K562 (cell line): ENCODE measurements at regions not wholly inside any gene's neighbourhood (a gene's known extent, or its start where the extent isn't known, plus 50 kb on each side); places are given as distances from the start of the nearest gene placed in this dataset.

Experiments used
- ATAC-seq: fragments of 200-7000 bp; cut with Tn5 transposase; 3 replicates; pipeline ENCODE4 v1.9.1; 2020; ENCODE audit warnings: moderate library complexity
- BruUV-seq: library from RNA; stranded (reverse); fragments of 400-500 nt; replicated peaks from 2 replicates; lab custom pipeline; 2021; lab: Mats Ljungman, UMichigan
- CTCF ChIA-PET: fragments of 300-600 bp; formaldehyde crosslinking; extraction: SDS; loops from one replicate; lab custom pipeline; 2021; ENCODE audit warnings: low intra/inter-chr PET ratio; lab: Yijun Ruan, JAX
- POLR2A ChIA-PET: fragments of 300-600, 350-650 bp; sonication (Branson Sonifier 250); formaldehyde crosslinking; extraction: SDS; loops from one replicate; lab custom pipeline; 2021; ENCODE audit warnings: antibody characterized with exemption, inconsistent platforms; lab: Yijun Ruan, JAX
- DNase-seq, 4 experiments: peaks; one replicate each; pipeline versions ENCODE4 v3.0.0 to v3.0.0-alpha.2; 2011 to 2018; ENCODE audit warnings: low spot score in 3 of 4, mixed read lengths in 3 of 4; ENCODE audit errors: extremely low read depth in 1 of 4
- FAIRE-seq: peaks from 2 replicates; lab custom pipeline; 2011; peaks lifted over from hg19 to GRCh38; lab: Jason Lieb, UNC
- H2AFZ ChIP-seq: 2 replicates; pipeline ENCODE4 v1.6.0; 2011; ENCODE audit warnings: low read depth, low read length, control low read depth, inconsistent platforms
- H3K27ac ChIP-seq: fragments of 200-600 bp; 3 replicates; pipeline ENCODE4 v1.8.0; 2011; ENCODE audit warnings: low read depth, mild to moderate bottlenecking, control low read depth, inconsistent platforms, low read length, moderate library complexity, mixed read lengths; ENCODE audit errors: extremely low read depth
- H3K27me3 ChIP-seq, 2 experiments: fragments of 300-600 bp in 1 of 2; 2 replicates in 1 of 2; 3 replicates in 1 of 2; pipeline versions ENCODE4 v1.6.0 to v1.8.0; 2011; ENCODE audit warnings: inconsistent platforms in 2 of 2, low read length in 2 of 2, mild to moderate bottlenecking in 1 of 2, mixed read lengths in 1 of 2, moderate library complexity in 1 of 2; ENCODE audit not compliant: control insufficient read depth in 2 of 2, insufficient read depth in 2 of 2
- H3K36me3 ChIP-seq: fragments of 300-600 bp; 3 replicates; pipeline ENCODE4 v1.8.0; 2011; ENCODE audit warnings: mild to moderate bottlenecking, low read length, inconsistent platforms; ENCODE audit not compliant: control insufficient read depth, insufficient read depth
- H3K4me1 ChIP-seq, 2 experiments: fragments of 200-600 bp in 1 of 2; replicated peaks in 1 of 2; 2 replicates in 1 of 2; 3 replicates in 1 of 2; pipeline versions ENCODE4 v1.5.1 to v1.8.0; 2011; ENCODE audit warnings: inconsistent platforms in 2 of 2, low read length in 2 of 2, mild to moderate bottlenecking in 1 of 2, mixed read lengths in 1 of 2, moderate library complexity in 1 of 2; ENCODE audit not compliant: control insufficient read depth in 2 of 2, insufficient read depth in 2 of 2
- H3K4me2 ChIP-seq: 2 replicates; pipeline ENCODE4 v1.6.1; 2011; ENCODE audit warnings: low read length, control low read depth, inconsistent platforms, mixed read lengths; ENCODE audit not compliant: insufficient read depth
- H3K4me3 ChIP-seq: fragments of 200-600 bp; sonication (generic), shearing (Covaris generic); 2 replicates; pipeline ENCODE4 v1.5.1; 2016; ENCODE audit warnings: control low read depth, inconsistent platforms
- H3K79me2 ChIP-seq: fragments of 200-600 bp; 3 replicates; pipeline ENCODE4 v1.8.0; 2011; ENCODE audit warnings: low read length, inconsistent platforms; ENCODE audit not compliant: control insufficient read depth, insufficient read depth
- H3K9ac ChIP-seq, 2 experiments: 2 replicates each; pipeline versions ENCODE4 v1.6.0 to v1.6.1; 2011; ENCODE audit warnings: low read depth in 2 of 2, low read length in 2 of 2, control low read depth in 1 of 2, inconsistent platforms in 1 of 2, mild to moderate bottlenecking in 1 of 2, mixed read lengths in 1 of 2; ENCODE audit not compliant: insufficient read depth in 1 of 2
- H3K9me1 ChIP-seq: one replicate; pipeline ENCODE4 v1.6.0; 2011; ENCODE audit warnings: inconsistent platforms, mild to moderate bottlenecking, low read length, moderate library complexity; ENCODE audit not compliant: control insufficient read depth, insufficient read depth
- H3K9me3 ChIP-seq: replicated peaks from 2 replicates; pipeline ENCODE4 v1.5.1; 2011; ENCODE audit warnings: low read depth, low read length, inconsistent platforms; ENCODE audit not compliant: control insufficient read depth, insufficient read depth
- H4K20me1 ChIP-seq: replicated peaks from 2 replicates; pipeline ENCODE4 v1.6.1; 2011; ENCODE audit warnings: low read length, inconsistent platforms, mixed read lengths; ENCODE audit not compliant: control insufficient read depth, insufficient read depth
- CBX2 ChIP-seq: fragments of 200-600 bp; sonication (generic); IDR thresholded peaks from one replicate; pipeline ENCODE4 v1.6.1; 2012; ENCODE audit warnings: mild to moderate bottlenecking, low read length, inconsistent platforms; ENCODE audit not compliant: insufficient read depth, poor library complexity, severe bottlenecking
- E2F3 ChIP-seq: fragments of 250-450 bp; sonication (Bioruptor Pico); IDR thresholded peaks from 2 replicates; pipeline ENCODE4 v1.4.0; 2020; ENCODE audit warnings: mild to moderate bottlenecking
- FOS ChIP-seq: IDR thresholded peaks from 3 replicates; pipeline ENCODE4 v1.6.1; 2011; ENCODE audit not compliant: insufficient read length; ENCODE audit errors: extremely low read depth
- GABPA ChIP-seq: fragments of 200-800 bp; sonication (Bioruptor generic); conservative IDR thresholded peaks from 2 replicates; pipeline ENCODE4 v1.6.1; 2016; ENCODE audit warnings: low read depth, missing genetic modification characterization, missing compliant biosample characterization
- NFXL1 ChIP-seq: fragments of 450-650 bp; formaldehyde crosslinking; IDR thresholded peaks from 2 replicates; pipeline ENCODE4 v1.4.0; 2021; ENCODE audit warnings: mild to moderate bottlenecking
- NR3C1 ChIP-seq: sonication (generic); formaldehyde crosslinking; IDR thresholded peaks from 2 replicates; pipeline ENCODE4 v1.8.1; 2022; ENCODE audit warnings: missing genetic modification reagents
- RB1 ChIP-seq: fragments of 450-650 bp; IDR thresholded peaks from 2 replicates; pipeline ENCODE4 v1.6.1; 2017; ENCODE audit warnings: low read depth, mild to moderate bottlenecking
- WHSC1 ChIP-seq: IDR thresholded peaks from one replicate; pipeline ENCODE4 v1.6.1; 2012; ENCODE audit warnings: low read length, control low read depth, inconsistent platforms
- ZBTB12 ChIP-seq: fragments of 250-450 bp; sonication (Bioruptor Pico); IDR thresholded peaks from 2 replicates; pipeline ENCODE4 v1.4.0; 2020
- WGBS: fragments of 100-300 bp; shearing (Covaris generic); methylation state at CpG from one replicate; pipeline ENCODE4 v1.1.6; 2016; ENCODE audit warnings: low coverage, mixed read lengths; ENCODE audit not compliant: insufficient coverage; ENCODE audit errors: missing lambda C conversion rate; 5-methylcytosine and 5-hydroxymethylcytosine counted together
- in situ Hi-C: fragments of 300-500 bp; cut with MboI; formaldehyde crosslinking; loops from 4 replicates; pipeline ENCODE4 v1.15.0; 2018; ENCODE audit warnings: inconsistent platforms, mixed read lengths
- intact Hi-C: fragments of 100-400 bp; cut with micrococcal nuclease; formaldehyde crosslinking; loops from 2 replicates; pipeline ENCODE4 v1.14.2; 2022
- TF ChIP-seq, protein P1 (sequence below): fragments of 450-650 bp; IDR thresholded peaks from 2 replicates; pipeline ENCODE4 v1.6.1; 2017; ENCODE audit warnings: antibody characterized with exemption, mild to moderate bottlenecking

DNA sequence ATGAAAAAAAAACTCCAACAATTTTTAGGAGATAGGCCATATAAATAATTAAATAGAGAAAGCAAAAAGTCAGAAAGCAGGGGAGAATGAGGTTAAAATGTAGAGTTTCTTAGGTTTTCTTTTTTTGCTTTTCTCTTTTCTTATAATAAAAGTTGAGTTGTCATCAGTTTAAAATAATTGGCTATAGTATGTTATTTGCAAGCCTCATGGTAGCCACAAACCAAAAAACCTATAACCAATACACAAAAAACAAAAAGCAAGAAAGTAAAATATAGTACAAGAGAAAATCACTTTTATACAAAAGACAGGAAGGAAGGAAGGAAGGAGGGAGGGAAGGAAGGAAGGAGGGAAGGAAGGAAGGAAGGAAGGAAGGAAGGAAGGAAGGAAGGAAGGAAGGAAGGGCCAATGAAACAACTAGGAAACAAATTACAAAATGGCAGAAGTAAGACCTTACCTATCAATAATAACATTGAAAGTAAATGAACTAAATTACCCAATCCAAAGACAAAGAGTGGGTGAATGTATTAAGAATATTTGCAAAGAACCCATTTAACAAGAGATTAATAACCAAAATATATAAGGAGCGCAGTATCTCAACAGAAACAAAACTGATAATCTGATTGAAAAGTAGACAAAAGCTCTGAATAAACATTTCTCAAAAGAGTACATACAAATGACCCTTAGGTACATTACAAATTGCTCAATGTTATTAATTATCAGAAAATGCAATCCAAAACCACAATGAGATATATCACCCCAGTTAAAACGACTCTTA lies 541.3 kb upstream of the LRRTM4 start:
- H3K27me3 ChIP-seq = no peaks in the 10 kb centered on the region
- CTCF ChIA-PET = no interaction called here
- H3K4me3 ChIP-seq = no peak overlapping the region
- H2AFZ ChIP-seq = no peak overlapping the region
- WGBS = 0% methylated on average over 2 of the region's 2 CpGs
- DNase-seq (no peak), ATAC-seq (no peak), FAIRE-seq (no peak)
- no peaks in the 10 kb centered on the region for H3K79me2 ChIP-seq
- no peaks in the 10 kb centered on the region for H3K36me3 ChIP-seq
- H3K9me1 ChIP-seq = no peaks in the 10 kb centered on the region
- no peak overlapping the region for H3K9ac ChIP-seq
- no TSS peak for BruUV-seq
- H3K27ac ChIP-seq = no peak overlapping the region
- H3K4me1 ChIP-seq = no peaks in the 10 kb centered on the region
- H3K9me3 ChIP-seq = no peaks in the 10 kb centered on the region
- H3K4me2 ChIP-seq = no peak overlapping the region
- TF ChIP-seq FOS = no peak
- no peak for TF ChIP-seq CBX2
- TF ChIP-seq, protein P1, sequence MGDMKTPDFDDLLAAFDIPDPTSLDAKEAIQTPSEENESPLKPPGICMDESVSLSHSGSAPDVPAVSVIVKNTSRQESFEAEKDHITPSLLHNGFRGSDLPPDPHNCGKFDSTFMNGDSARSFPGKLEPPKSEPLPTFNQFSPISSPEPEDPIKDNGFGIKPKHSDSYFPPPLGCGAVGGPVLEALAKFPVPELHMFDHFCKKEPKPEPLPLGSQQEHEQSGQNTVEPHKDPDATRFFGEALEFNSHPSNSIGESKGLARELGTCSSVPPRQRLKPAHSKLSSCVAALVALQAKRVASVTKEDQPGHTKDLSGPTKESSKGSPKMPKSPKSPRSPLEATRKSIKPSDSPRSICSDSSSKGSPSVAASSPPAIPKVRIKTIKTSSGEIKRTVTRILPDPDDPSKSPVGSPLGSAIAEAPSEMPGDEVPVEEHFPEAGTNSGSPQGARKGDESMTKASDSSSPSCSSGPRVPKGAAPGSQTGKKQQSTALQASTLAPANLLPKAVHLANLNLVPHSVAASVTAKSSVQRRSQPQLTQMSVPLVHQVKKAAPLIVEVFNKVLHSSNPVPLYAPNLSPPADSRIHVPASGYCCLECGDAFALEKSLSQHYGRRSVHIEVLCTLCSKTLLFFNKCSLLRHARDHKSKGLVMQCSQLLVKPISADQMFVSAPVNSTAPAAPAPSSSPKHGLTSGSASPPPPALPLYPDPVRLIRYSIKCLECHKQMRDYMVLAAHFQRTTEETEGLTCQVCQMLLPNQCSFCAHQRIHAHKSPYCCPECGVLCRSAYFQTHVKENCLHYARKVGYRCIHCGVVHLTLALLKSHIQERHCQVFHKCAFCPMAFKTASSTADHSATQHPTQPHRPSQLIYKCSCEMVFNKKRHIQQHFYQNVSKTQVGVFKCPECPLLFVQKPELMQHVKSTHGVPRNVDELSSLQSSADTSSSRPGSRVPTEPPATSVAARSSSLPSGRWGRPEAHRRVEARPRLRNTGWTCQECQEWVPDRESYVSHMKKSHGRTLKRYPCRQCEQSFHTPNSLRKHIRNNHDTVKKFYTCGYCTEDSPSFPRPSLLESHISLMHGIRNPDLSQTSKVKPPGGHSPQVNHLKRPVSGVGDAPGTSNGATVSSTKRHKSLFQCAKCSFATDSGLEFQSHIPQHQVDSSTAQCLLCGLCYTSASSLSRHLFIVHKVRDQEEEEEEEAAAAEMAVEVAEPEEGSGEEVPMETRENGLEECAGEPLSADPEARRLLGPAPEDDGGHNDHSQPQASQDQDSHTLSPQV = no peak
- TF ChIP-seq NR3C1 (CRISPR knock-in tag) = no peak
- no peak for TF ChIP-seq NFXL1
- TF ChIP-seq RB1 = no peak
- no peak for TF ChIP-seq WHSC1
- no peak for TF ChIP-seq GABPA (tag)
- no peak for TF ChIP-seq ZBTB12 (CRISPR knock-in tag)
- TF ChIP-seq E2F3 (CRISPR knock-in tag) = no peak
- in situ Hi-C loops (no loop called here), intact Hi-C loops (no loop called here)
- no peaks in the 10 kb centered on the region for H4K20me1 ChIP-seq
- POLR2A ChIA-PET = no interaction called here
